ENCODE measurements at regions not wholly inside any gene's neighbourhood (a gene's known extent, or its start where the extent isn't known, plus 50 kb on each side); places are given as distances from the start of the nearest gene placed in this dataset.

- Histone ChIP-seq H3K4me3 (no peak overlapping the region), H3K27ac (no peak overlapping the region), H3K27me3 (no peaks in the 10 kb centered on the region), H3K36me3 (no peaks in the 10 kb centered on the region), H3K9me3 (no peaks in the 10 kb centered on the region), H3K4me1 (no peaks in the 10 kb centered on the region)
- TF ChIP-seq CTCF (IDR thresholded peaks at IDR 0.05) (no peak), POLR2AphosphoS5 (IDR thresholded peaks at IDR 0.05) (no peak), POLR2A (IDR thresholded peaks at IDR 0.05) (no peak), EP300 (IDR thresholded peaks at IDR 0.05) (no peak)
- DNase-seq (ENCODE audit: low spot score in 2 of 2), result no peak
- 76% methylated on average over 8 of the region's 8 CpGs for WGBS
Observed at GRCh38 chr13:37944869-37945442, 75.4 kb upstream of the TRPC4 start.

GRCh38 chr13:37944081-37944868, 74.7 kb upstream of the TRPC4 start:
- Histone ChIP-seq H3K4me3 (no peak overlapping the region), H3K27me3 (no peaks in the 10 kb centered on the region), H3K9me3 (no peaks in the 10 kb centered on the region), H3K36me3 (no peaks in the 10 kb centered on the region), H3K4me1 (no peaks in the 10 kb centered on the region), H3K27ac (no peak overlapping the region)
- WGBS, result 63% methylated on average over 10 of the region's 10 CpGs
- no peak for DNase-seq (ENCODE audit: low spot score in 2 of 2)
- no peak for TF ChIP-seq CTCF (IDR thresholded peaks at IDR 0.05)
- TF ChIP-seq EP300 (IDR thresholded peaks at IDR 0.05), result no peak
- no peak for TF ChIP-seq POLR2AphosphoS5 (IDR thresholded peaks at IDR 0.05)
- no peak for TF ChIP-seq POLR2A (IDR thresholded peaks at IDR 0.05)

- no peaks in the 10 kb centered on the region for H3K36me3 ChIP-seq
- no peaks in the 10 kb centered on the region for H3K4me1 ChIP-seq
- H3K4me3 ChIP-seq, result no peak overlapping the region
- DNase-seq (ENCODE audit: low spot score in 2 of 2), result no peak
- H3K27ac ChIP-seq, result no peak overlapping the region
- TF ChIP-seq POLR2A (IDR thresholded peaks at IDR 0.05) (no peak), POLR2AphosphoS5 (IDR thresholded peaks at IDR 0.05) (no peak), CTCF (IDR thresholded peaks at IDR 0.05) (no peak), EP300 (IDR thresholded peaks at IDR 0.05) (no peak)
- no peaks in the 10 kb centered on the region for H3K9me3 ChIP-seq
- H3K27me3 ChIP-seq, result no peaks in the 10 kb centered on the region
Observed at GRCh38 chr13:37942929-37943328, 73.4 kb upstream of the TRPC4 start.

DNA sequence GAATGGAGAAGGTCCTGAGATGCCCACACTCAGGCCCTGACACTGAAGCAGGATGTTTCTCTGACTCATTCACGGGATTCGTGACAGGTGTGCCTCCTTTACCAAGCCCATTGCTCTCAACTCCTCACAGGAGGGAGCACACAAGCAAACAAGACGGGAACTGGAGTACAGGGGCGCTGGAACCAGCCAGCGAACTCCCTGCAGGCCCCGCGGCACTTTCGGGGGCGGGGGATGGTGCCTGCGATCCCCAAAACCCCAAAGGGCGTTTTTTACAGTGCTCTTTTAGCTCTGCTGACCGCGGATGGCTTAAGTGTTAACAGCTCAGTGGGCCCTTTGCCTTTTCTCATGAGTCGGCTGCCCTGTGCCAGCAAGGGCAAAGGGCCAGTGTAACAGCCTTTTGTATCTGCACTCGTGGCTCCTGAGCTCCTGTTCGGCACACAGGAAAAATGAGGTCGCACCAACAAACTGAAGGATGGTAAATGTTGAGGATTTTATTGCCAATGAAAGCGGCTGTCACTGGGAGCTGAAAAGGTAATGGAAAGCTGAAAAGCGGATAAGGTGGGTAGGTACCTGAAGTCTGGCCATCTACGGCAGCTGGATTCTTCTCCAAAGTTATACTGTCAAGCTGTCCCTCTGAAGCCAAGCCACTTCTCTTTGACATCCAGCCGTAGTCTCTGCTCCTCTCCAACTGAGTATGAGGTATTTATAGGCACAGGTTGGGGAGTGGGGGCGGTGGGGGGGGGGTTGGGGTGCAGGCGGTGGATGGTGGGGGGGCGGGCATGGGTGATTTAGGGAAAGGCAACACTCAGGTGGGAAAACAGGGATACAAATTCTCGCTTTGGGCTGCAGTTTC, 65.0 kb upstream of the TRPC4 start:
- no peaks in the 10 kb centered on the region for H3K36me3 ChIP-seq
- no peaks in the 10 kb centered on the region for H3K4me1 ChIP-seq
- no peak overlapping the region for H3K4me3 ChIP-seq
- 80% methylated on average over 14 of the region's 25 CpGs for WGBS
- H3K27ac ChIP-seq, result no peak overlapping the region
- H3K9me3 ChIP-seq, result no peaks in the 10 kb centered on the region
- TF ChIP-seq POLR2A (IDR thresholded peaks at IDR 0.05) (no peak), EP300 (IDR thresholded peaks at IDR 0.05) (no peak), CTCF (IDR thresholded peaks at IDR 0.05) (no peak), POLR2AphosphoS5 (IDR thresholded peaks at IDR 0.05) (no peak)
- no peaks in the 10 kb centered on the region for H3K27me3 ChIP-seq
- DNase-seq (ENCODE audit: low spot score in 2 of 2), result no peak

- H3K27me3 ChIP-seq, result no peaks in the 10 kb centered on the region
- TF ChIP-seq CTCF (IDR thresholded peaks at IDR 0.05), result no peak
- no peak for TF ChIP-seq EP300 (IDR thresholded peaks at IDR 0.05)
- TF ChIP-seq POLR2A (IDR thresholded peaks at IDR 0.05), result no peak
- TF ChIP-seq POLR2AphosphoS5 (IDR thresholded peaks at IDR 0.05), result no peak
- no peak for DNase-seq (ENCODE audit: low spot score in 2 of 2)
- H3K36me3 ChIP-seq, result no peaks in the 10 kb centered on the region
- WGBS, result 58% methylated on average over 4 of the region's 4 CpGs
- no peaks in the 10 kb centered on the region for H3K9me3 ChIP-seq
- no peak overlapping the region for H3K4me3 ChIP-seq
- H3K27ac ChIP-seq, result no peak overlapping the region
- no peaks in the 10 kb centered on the region for H3K4me1 ChIP-seq
Observed at GRCh38 chr13:37929308-37929707, 59.7 kb upstream of the TRPC4 start.
